Upper lobe of left lung (tissue), 4 donors: ENCODE measurements at regions not wholly inside any gene's neighbourhood (a gene's known extent, or its start where the extent isn't known, plus 50 kb on each side); places are given as distances from the start of the nearest gene placed in this dataset.

Experiments
- EP300 ChIP-seq, 4 donors: sonication (generic); formaldehyde crosslinking; IDR thresholded peaks; one replicate each; pipeline ENCODE4 v1.5.1; 2017; ENCODE audit warnings: antibody characterized with exemption in 4 of 4, control low read depth in 2 of 4
- TF ChIP-seq, protein P1 (sequence below), 6 experiments: fragments of 450-650 bp in 4 of 6; fragments of 200-600 bp in 2 of 6; sonication (generic) in 2 of 6; IDR thresholded peaks; one replicate each; pipeline ENCODE4 v1.5.1; 2016 to 2019; ENCODE audit warnings: antibody characterized with exemption in 6 of 6

- TF ChIP-seq, protein P1, sequence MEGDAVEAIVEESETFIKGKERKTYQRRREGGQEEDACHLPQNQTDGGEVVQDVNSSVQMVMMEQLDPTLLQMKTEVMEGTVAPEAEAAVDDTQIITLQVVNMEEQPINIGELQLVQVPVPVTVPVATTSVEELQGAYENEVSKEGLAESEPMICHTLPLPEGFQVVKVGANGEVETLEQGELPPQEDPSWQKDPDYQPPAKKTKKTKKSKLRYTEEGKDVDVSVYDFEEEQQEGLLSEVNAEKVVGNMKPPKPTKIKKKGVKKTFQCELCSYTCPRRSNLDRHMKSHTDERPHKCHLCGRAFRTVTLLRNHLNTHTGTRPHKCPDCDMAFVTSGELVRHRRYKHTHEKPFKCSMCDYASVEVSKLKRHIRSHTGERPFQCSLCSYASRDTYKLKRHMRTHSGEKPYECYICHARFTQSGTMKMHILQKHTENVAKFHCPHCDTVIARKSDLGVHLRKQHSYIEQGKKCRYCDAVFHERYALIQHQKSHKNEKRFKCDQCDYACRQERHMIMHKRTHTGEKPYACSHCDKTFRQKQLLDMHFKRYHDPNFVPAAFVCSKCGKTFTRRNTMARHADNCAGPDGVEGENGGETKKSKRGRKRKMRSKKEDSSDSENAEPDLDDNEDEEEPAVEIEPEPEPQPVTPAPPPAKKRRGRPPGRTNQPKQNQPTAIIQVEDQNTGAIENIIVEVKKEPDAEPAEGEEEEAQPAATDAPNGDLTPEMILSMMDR (IDR thresholded peaks at IDR 0.05) = no peak
- TF ChIP-seq EP300 (IDR thresholded peaks at IDR 0.05) = no peak
Observed at GRCh38 chr13:107482688-107483087, 732.6 kb downstream of the LIG4 start.
